ENCODE measurements at regions not wholly inside any gene's neighbourhood (a gene's known extent, or its start where the extent isn't known, plus 50 kb on each side); places are given as distances from the start of the nearest gene placed in this dataset.
"Not testable (repeated sequence)": the region's sequence is repeated elsewhere in the genome, so short reads cannot be mapped to it uniquely, and the experiment has no call there.

- no peak for DNase-seq
Observed at GRCh38 chr6:150775415-150776203, 89.9 kb upstream of the MTHFD1L start.

- DNase-seq: no peak
Observed at GRCh38 chr6:150777736-150778135, 87.8 kb upstream of the MTHFD1L start.

GRCh38 chr6:150783813-150784212 is 81.7 kb upstream of the MTHFD1L start:
- DNase-seq: no peak

GRCh38 chr6:150787429-150787828 is 78.1 kb upstream of the MTHFD1L start:
- DNase-seq: no peak

GRCh38 chr6:150788089-150788488 is 77.4 kb upstream of the MTHFD1L start:
- DNase-seq: no peak

GRCh38 chr6:150789906-150790305 is 75.6 kb upstream of the MTHFD1L start:
- not testable (repeated sequence) for DNase-seq

GRCh38 chr6:150791717-150792116 is 73.8 kb upstream of the MTHFD1L start:
- no peak for DNase-seq

GRCh38 chr6:150797949-150798348 is 67.6 kb upstream of the MTHFD1L start:
- no peak for DNase-seq

GRCh38 chr6:150799276-150799805 is 66.2 kb upstream of the MTHFD1L start:
- DNase-seq: no peak

GRCh38 chr6:150800674-150801314 is 64.7 kb upstream of the MTHFD1L start:
- DNase-seq: no peak

- DNase-seq: no peak
Observed at GRCh38 chr6:150806790-150807189, 58.7 kb upstream of the MTHFD1L start.

GRCh38 chr6:150813319-150813992 is 52.0 kb upstream of the MTHFD1L start:
- DNase-seq: no peak

- no peak for DNase-seq
Observed at GRCh38 chr6:150813993-150814359, 51.5 kb upstream of the MTHFD1L start.

Measured in activated T-cell treated with anti-CD3 and anti-CD28 coated beads, Interleukin-2, amount 50 U/mL, for 1 hour (primary cell).